NCI-H82 (cell line): ENCODE measurements at regions not wholly inside any gene's neighbourhood (a gene's known extent, or its start where the extent isn't known, plus 50 kb on each side); places are given as distances from the start of the nearest gene placed in this dataset.

ENCODE experiments used
- DNase-seq: peaks from one replicate; lab custom pipeline; 2025; lab: John Stamatoyannopoulos, UW

DNA sequence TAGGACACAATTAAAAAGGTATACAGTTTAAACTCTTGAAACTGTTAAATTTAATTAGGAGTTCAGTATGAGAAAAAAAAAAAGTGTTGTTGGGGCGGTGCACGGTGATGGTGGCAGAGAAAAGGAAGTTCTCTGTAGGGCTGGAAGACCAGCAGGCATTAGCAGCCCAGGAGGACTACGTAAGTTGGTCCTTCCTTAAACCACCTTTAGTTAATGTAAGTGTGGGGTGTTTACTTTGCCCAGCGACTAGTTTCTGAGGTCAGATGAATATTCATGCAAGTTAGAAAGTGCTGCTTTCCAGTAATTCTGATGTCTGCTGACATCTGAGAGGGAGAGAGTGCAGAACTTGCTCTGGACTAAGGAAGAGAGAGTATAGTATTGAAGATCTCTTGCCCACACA lies 54.9 kb downstream of the NKX2-1 start:
- no peak for DNase-seq

DNA sequence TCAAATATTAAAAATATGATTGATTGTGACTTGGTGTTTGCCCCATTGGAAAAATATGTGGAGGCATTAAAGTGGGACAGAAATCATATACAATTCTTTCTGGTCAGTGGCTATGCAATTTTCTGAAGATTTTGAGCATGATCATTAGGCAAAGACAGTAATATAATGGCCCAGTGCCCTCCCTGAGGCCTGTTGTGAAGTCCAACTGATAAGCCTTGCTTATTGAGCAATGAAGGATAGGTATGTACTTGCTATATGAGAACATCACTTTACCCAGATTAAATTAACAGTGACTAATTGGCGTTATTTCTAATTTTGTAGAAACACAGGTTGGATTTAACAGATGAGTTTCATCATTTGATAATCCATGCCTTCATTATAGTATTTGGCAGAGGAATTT lies 57.1 kb downstream of the NKX2-1 start:
- no peak for DNase-seq

DNA sequence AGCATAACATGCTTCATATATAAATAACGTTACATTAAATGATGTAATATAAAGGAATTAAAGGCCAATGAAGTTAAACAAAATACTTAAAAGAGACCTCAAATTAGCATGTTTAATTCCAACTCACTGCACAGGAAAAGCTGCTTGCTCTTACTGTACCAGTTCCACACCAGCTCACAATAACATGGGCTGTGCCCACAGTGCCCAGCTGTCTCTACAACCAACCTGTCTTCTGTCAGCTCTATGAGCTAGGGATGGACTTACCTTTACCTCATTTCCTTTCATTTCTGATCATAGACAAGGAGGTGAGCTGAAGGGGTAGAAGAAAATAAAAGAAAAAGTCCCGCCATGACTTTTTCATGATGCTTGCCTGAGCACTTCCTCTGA lies 64.8 kb downstream of the NKX2-1 start:
- DNase-seq: no peak

DNA sequence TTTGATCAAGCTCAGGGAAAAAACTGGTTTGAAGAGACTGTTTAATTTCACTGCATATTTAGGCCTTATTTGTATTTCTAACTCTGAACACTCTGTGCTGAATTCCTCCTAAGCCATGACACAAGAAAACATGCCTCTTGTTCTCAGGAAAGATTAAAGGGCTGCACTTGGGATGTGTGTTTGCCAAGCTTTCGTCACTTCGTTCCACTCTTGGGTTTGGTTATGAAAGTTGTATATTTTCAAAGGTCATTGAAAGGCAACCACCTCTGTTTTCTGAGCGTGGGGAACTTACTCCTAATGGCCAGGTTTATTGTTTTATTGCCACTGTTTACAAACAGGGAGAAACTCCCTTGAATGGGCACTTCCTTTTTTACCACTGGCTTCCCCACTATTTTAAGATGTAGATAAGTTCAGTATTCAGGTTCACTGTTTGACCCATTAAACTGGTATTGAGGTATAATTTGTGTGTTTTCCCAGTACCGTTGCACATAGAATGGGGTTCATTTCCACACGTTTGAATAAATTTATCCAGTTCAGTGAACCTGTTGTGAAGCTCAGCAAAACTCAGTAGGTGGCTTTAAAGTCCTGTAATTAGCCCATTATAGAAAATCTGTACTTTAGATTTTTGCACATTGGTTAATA lies 65.3 kb downstream of the NKX2-1 start:
- DNase-seq: no peak

DNA sequence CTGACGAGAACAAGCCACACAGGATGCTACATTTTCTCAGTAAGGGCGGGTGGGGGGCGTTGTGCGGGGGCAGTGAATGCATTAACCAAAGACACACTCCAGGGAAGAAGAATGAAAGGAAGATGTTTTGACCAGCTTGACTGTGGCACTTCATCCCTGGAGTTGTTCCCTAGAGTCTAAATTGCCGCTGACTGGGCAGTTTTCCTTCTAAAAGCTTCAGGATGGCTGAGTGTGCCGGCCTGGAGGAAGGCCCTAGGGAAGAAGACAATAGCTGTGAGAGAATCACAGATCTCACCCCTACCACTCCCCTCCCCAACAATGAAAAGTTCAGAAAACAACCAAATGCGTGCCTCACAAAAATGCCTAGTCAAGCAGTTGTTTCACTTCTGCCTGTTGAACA lies 67.2 kb downstream of the NKX2-1 start:
- DNase-seq: no peak

DNA sequence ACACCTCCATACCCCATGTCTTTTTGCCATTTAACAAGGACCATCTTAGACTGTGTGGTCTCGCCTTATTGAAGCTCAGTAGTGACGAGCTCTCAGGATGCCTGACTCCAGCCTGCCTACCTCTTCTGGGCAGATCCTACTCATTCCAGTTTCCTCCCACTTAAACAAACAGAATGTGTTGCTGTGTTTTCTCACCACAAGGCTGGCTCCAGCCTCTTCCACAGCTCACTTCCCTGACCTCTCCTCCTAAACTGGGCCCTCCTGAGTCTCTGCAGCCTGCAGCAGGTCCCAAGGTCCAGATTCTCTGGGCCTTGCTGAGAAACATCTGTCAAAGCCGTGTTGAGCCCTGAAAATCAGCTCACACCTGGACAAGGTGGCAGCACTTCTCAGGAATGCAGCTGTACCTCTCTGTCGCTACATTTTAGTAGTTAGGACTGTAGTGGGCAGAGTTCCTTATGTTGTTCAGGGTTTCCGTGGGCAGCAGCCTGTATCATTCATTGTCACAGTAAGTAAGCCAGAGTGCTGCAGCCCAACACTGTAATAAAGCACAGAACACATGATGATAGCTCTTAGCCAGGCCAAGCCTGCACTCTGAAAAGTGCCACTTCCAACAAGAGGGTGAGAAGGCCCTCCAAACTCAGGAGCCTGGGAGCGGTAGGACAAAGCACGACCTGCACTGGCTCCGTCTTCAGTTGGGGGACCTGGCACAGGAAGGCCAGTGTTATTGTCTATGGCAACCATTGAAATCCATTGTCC lies 68.5 kb downstream of the NKX2-1 start:
- no peak for DNase-seq

DNA sequence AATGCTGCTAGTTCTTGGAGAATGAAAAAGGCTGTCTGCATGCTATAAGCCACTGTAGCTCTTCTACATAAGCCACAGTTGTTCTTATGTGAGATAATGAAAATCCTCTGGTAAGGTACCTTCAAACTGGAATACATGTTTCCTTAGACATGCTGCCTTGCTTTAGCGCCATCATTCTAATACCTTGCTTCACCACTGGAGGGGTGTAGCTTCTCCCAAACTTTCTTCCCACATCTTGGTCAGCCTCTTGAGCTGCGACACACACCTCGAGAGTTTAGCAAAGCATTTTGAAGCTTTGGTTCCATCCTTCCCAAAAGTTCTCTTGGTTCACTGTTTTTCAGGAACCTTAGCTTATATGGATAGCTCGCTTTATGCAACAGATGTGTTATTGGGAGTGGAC lies 69.5 kb downstream of the NKX2-1 start:
- DNase-seq: no peak

DNA sequence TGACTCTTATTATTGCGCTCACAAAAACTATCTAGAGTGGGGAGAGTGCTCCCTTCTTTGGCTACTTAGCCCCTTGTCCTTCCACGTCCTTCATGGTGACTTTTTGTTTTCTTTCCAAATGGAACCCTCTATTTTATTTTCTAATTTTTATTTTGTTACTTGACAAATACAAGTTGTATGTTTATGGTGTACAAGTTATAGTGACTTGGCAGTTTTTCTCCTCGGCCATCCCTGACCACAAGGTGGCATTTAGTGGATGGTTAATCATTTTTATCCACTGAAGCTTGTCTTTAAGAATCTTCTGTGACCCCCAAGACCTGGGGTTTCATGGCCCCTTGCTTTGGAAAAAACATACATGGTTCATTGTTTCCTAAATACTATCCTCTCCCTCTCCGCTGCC lies 70.1 kb downstream of the NKX2-1 start:
- DNase-seq: no peak

DNA sequence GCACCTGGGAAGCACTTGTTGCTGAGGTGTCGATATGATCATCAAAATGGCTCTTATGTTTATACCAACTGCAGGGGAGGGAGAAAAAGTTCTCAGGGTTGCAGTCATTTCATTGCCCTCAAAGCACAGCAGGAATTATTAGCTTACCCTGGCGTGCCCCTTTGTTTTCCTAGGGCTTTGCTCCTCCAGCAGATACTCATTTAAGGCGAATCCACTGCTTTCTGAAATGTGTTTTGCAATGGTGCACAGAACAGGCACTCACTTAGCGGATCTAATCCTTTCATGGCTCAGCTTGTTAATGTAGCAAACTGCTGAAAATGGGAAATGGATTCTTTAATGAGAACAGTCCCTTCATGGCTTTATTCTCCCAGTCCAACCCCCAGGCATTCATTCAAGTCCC lies 76.7 kb downstream of the NKX2-1 start:
- DNase-seq: no peak

DNA sequence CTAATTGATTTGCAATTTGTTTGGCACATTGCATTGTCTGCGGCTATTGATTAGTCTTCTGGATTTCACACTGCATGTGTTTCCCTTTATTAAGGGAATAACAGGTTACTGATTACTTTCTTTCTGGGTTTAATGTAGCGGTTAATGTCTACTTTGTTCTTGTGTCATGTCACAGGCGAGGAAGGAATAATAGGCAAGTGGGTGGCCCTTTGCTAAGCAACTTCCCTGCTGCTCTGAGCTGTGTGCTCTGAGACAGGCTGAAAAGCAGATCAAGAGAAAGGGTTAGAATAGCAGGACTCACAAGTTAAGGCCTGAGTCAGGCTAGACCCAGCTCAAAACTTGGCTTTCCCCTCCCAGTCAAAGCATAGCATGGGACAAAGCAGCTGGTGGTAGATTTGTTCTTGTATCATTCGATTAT lies 77.2 kb downstream of the NKX2-1 start:
- no peak for DNase-seq

DNA sequence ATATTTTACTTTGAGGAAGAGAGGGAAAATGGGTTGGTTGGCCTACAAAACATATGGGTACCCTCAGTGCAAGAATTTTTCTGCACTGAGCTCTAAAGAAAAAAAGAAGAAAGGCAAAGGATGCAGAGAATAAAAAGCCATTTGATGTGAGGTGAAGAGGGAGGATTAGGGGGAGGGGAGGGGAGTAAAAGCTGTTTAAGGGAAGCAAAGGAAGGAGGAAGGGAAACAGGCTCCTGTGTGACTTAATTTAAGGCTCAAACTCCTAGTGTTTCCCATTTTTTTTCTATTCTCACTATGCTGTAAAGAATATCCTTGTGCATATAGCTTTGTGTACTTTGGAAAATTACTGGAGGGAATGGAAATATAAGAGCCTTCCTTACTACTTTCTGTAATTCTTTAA lies 78.7 kb downstream of the NKX2-1 start:
- peak; percentile 5 for DNase-seq

DNA sequence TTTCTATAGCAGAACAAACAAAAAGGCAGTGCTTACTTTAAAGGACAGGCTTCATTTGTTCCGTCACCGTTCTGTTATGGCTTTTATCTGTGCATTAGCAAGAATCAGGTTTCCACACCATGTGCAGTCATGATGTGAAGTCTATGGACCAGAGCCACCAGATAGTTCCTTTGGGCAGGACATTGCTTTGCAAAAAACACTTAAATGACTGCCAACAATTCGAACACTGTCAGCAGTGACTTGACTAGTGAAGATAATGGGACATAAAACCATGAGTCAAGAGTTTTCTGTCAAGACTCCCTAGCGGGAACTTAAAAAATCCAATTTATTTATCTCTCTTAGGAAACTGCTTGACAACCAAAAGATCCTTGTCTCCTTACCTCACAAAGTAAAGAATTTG lies 80.3 kb downstream of the NKX2-1 start:
- DNase-seq: no peak

DNA sequence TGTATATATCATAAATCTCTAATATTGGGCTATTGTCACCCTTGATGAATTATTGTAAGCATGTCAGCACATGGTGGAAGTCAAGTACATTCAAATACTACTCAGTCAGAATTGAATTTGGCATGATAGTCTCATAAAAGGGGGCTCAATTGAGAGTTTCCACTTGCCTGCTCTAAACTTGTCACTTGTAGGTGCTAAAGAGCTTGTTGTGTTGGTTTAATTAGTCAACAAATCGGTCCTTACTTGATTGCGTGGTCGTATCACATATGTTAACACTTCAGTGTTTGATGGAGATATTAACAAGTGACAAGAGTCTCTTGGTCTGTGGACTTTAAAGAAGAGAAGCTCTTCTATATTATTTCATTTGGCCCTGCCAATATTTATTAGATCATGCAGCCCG lies 81.1 kb downstream of the NKX2-1 start:
- no peak for DNase-seq

DNA sequence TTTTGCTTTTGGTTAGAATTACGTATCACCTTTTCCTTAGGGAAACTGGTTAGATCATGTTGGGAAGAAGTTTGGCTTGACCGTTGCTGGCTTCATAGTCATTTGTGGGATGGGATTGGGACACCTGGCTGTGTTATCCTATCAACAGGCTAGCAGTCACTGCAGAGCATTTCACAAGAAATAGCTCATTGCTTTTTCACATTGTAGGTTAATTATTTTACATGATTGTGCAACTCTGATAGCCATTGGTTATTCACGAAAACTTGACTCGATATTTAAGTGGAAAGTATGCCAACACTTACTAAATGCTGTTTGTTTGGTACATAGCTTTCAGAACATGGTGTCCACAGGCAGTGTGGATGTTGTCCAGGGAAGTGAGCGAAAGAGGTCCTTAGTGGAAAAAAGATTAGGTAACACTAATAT lies 89.4 kb downstream of the NKX2-1 start:
- no peak for DNase-seq

DNA sequence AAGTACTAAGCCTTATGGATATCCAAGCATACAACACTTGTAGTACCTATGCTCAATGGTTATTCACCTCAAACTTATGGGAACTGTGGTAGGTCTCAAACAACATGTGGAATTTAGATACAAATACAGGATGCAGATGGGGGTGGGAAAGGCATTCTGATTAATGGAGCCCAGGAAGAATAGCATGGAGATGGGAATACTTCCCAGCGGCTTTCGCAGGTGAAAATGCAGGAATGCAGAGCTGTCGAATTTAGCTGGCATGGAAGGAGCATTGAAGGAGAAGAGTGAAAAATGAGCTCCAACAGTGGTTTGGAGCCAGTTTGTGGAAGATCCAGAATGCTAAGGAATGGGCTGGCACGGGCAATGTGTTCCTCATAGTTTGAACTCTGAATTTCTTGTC lies 89.9 kb downstream of the NKX2-1 start:
- DNase-seq: no peak

DNA sequence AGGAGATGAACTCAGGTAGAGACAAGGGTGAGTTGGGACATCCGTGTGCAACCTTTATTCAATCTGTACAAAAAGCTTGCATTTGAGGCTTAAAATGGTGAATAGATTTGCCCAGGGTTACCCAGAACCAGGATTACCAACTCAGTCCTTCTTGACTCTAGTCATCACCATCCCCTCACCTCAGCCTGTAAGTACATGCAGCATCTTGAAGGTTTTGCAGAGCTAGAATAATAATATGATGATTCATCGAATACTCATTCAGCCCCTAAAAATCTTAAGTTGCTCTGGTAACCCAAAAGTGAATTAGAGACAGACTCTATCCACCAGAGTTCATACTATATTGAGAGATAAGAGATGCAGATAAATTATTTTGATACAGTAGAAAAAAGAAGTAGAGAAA lies 90.3 kb downstream of the NKX2-1 start:
- DNase-seq: no peak

DNA sequence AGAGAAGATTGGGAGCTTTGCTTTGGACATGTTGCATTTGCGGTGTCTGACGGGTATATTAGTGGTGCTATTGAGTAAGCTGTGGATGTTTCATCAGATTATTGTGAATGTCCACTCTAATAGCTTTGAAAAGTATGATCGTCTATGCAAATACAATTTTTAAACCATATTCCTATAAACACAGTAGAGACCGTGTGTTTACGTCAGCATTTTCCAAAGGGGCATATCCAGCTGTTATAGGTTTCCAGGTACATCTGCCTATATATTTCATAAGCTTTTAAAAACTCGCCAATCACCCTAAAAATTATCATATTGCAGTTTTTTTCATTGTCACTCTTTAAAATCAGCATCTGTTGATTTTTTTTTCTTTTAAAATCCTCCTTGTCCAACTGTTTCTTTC lies 91.7 kb downstream of the NKX2-1 start:
- DNase-seq: no peak

DNA sequence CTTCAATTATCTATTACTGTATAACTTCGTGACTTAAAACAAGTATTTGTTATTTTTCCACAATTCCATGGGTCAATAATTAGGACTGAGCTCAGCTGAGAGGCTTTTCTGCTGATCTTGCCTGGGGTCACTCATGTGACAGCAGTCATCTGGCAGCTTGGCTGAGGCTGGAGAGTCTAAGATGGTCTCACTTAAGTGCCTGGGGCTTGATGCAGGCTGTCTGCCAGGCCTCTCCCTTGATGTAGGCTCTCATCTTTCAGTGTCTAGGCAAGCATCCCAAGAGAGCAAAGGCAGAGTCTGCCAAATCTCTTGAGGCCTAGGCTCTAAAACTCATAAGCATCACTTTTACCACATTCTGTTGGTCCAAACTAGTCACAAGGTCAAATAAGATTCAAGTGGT lies 93.2 kb downstream of the NKX2-1 start:
- no peak for DNase-seq

DNA sequence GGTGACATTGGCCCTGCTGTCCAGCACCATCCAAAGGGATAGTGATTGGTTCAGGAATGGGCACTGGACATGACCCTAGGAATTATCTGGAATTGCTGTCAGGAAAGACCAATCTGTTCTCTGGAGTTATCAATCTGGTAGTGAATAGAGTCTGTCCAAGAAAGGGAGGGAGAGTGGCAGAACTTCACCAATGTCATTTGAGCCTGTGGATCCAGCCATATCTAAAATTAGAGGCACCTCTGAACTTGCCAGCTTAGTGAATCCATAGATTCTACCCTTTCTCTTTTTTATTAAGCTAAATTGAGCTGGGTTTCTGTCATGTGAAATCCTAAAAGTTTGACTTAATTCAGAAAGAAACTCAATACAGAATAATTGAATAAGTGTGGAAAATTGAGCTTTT lies 93.9 kb downstream of the NKX2-1 start:
- DNase-seq: no peak

DNA sequence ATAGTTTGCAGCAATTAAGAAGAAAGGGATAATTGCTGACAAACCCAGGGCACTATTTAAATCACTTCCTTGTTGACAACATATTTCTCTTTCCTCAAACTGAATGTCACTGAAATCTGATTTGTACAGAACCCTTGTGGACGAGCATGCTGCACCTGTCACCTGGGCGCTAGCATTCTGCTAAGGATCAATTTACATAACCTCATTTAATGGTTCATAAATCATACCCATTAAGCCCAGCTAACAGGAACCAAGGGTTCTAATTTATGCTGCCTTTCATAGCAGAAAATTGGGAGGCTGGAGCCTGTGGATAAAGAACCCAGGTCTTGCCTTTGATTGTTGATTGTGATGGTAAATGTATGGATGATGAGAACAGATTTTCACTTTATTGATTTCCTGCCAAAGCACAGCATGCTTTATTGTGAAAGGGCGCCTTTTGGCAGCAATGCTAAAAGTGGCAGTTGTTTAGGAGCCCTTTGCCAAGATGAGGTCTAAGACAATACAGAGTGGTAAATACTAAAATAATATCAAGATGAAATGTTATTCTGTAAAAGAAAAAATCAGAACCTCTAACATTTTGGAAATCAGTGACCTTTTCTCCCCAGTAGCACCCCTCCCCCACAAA lies 95.4 kb downstream of the NKX2-1 start:
- no peak for DNase-seq

DNA sequence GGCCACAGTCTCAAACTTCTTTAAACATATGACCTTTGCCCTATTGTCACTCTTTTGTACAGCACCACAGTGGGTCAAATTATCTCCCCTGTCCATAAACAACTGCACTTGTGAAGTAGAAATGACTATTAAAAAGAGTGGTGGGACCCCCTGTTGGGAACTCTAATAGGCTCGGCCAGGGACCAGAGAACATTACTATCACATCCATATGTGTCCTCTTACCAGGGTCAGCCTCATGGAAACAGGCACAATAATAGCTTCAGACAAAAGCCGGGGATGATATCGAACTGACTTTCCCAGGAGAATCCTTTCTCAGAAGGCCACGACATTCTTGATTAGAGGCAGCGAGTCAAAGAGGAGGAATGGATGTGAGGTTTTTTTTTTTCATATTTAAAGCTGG lies 96.6 kb downstream of the NKX2-1 start:
- DNase-seq: no peak

DNA sequence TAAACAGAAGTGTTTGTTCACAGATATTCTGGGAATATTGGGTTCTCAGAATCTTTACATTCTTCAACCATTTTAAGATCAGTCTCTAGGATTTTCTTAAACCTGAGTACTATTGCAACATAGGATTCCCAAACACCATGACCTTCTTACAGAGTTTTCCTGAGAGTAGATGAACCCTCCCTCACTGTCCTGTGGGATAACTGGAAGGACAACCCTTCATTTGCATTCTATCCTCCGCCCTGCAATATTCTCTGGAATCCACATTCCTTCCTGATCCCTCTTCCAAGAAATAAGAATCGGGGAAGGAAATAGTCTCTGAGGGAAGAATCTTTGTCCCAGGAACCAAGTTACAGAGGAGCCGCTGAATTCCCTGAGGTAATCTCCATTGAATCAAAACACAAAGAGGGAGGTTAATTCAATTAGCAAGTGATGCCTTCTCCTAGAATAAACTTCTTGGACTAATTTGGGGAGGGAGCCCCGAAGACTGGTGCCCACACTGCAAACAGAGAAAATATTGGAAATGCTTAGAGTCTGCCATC lies 99.8 kb upstream of the MBIP start:
- no peak for DNase-seq

DNA sequence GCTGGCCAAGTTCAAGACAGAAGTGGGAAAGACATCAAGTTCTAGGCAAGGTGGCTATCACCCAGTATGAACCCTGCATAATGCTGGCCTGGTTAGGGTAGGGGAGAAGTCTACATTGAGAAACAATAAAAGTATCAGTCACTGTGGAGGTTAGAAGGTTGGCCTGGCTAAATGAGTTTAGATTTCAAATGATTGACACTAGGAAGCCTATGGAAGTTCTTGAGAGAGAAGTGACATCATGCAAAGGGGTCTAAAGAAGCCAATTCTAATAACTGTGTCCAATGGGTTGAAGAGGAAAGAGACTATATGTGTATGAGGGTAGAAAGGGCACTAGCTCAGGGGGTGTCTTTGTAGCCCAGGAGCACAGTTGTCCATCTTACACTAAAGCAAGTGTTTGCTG lies 98.5 kb upstream of the MBIP start:
- DNase-seq: no peak
